CD4-positive, alpha-beta T cell (primary cell): ENCODE measurements at regions not wholly inside any gene's neighbourhood (a gene's known extent, or its start where the extent isn't known, plus 50 kb on each side); places are given as distances from the start of the nearest gene placed in this dataset.

Experiments
- ATAC-seq: fragments of 200-7000 bp; cut with Tn5 transposase; one replicate; pipeline ENCODE4 v1.10.0; 2022; ENCODE audit warnings: mild to moderate bottlenecking; ENCODE audit not compliant: poor library complexity
- CTCF ChIA-PET: fragments of 350-600 bp; sonication (Branson Sonifier 250); formaldehyde crosslinking; loops from one replicate; lab custom pipeline; 2021; ENCODE audit warnings: antibody characterized with exemption, inconsistent platforms; lab: Charles Lee
- POLR2A ChIA-PET: fragments of 350-600 bp; sonication (Branson Sonifier 250); formaldehyde crosslinking; loops from one replicate; lab custom pipeline; 2021; ENCODE audit warnings: antibody characterized with exemption, inconsistent platforms; lab: Charles Lee
- DNase-seq, 14 experiments: peaks; one replicate each; pipeline ENCODE4 v3.0.0-alpha.2; 2013 to 2020; ENCODE audit warnings: mixed read lengths in 2 of 14
- H3K27ac ChIP-seq, 2 donors: one replicate each; pipeline versions ENCODE4 v1.5.1 to v1.7.0; 2013; ENCODE audit warnings: low read length in 2 of 2, low read depth in 1 of 2, mild to moderate bottlenecking in 1 of 2
- H3K27me3 ChIP-seq, 2 experiments: 1 replicate in 1 of 2; 2 replicates in 1 of 2; pipeline versions ENCODE4 v1.6.1 to v1.7.0; 2013; ENCODE audit warnings: low read length in 2 of 2, control low read depth in 1 of 2, mild to moderate bottlenecking in 1 of 2, moderate library complexity in 1 of 2; ENCODE audit not compliant: insufficient read depth in 2 of 2, control insufficient read depth in 1 of 2
- H3K36me3 ChIP-seq: one replicate; pipeline ENCODE4 v1.6.1; 2013; ENCODE audit warnings: low read length, control low read depth; ENCODE audit not compliant: insufficient read depth
- H3K4me1 ChIP-seq: one replicate; pipeline ENCODE4 v1.6.1; 2013; ENCODE audit warnings: low read length, control low read depth; ENCODE audit not compliant: insufficient read depth
- H3K4me3 ChIP-seq: one replicate; pipeline ENCODE4 v1.5.1; 2013; ENCODE audit warnings: mild to moderate bottlenecking, low read length, moderate library complexity
- H3K9me3 ChIP-seq, 2 experiments: 1 replicate in 1 of 2; 2 replicates in 1 of 2; pipeline versions ENCODE4 v1.6.1 to v1.7.0; 2013; ENCODE audit warnings: low read length in 2 of 2, mild to moderate bottlenecking in 2 of 2, control low read depth in 1 of 2, moderate library complexity in 1 of 2; ENCODE audit not compliant: control insufficient read depth in 1 of 2, insufficient read depth in 1 of 2
- H3K27ac Mint-ChIP-seq: one replicate; pipeline ENCODE4 v1.8.0; 2020; ENCODE audit warnings: mixed read lengths
- H3K27me3 Mint-ChIP-seq: one replicate; pipeline ENCODE4 v1.8.0; 2021; ENCODE audit warnings: mixed read lengths
- H3K36me3 Mint-ChIP-seq: one replicate; pipeline ENCODE4 v1.8.0; 2021; ENCODE audit warnings: low read depth, mixed read lengths
- H3K4me1 Mint-ChIP-seq: one replicate; pipeline ENCODE4 v1.8.0; 2021; ENCODE audit warnings: low read depth, mixed read lengths
- H3K4me3 Mint-ChIP-seq: one replicate; pipeline ENCODE4 v1.8.0; 2020; ENCODE audit warnings: mild to moderate bottlenecking, mixed read lengths
- H3K9me3 Mint-ChIP-seq: one replicate; pipeline ENCODE4 v1.8.0; 2020; ENCODE audit warnings: mixed read lengths
- intact Hi-C, 2 experiments: fragments of 100-400 bp; cut with DNase I in 1 of 2; cut with micrococcal nuclease in 1 of 2; formaldehyde crosslinking; loops; one replicate each; pipeline versions ENCODE4 v1.15.1 to v1.9.0; 2023 to 2025; cut with DNase I, micrococcal nuclease
- TF ChIP-seq, protein P1 (sequence below): fragments of 200-600 bp; IDR thresholded peaks from one replicate; pipeline ENCODE4 v1.8.0; 2022; ENCODE audit warnings: antibody characterized with exemption, mild to moderate bottlenecking

DNA sequence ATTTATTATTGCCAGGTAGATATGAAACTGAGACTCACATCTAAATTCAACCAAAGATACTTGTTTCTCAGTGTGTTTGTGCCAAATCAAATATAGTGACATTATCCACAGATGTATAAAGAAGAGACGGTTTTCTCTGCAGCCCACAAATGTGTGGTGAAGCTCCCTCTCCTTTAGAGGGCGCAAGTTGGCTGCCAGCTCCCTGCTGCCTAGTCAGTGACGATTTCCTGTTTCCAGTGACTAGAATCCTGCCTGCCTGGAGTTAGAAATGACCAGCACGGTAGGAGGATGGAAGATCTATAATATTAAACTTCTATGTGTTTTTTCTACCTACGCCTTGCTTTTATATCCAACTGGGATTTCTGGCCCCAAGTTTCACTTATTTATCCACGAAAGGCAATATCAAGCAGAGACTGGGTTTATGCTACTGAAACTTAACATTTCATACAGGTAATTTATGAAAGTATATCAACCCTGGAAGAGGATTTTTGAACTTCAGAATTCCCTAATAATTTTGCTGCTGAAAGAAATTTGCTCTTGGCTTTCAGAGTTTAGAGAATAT lies 1793.7 kb upstream of the TENM3 start:
- Histone ChIP-seq H3K9me3 (no peaks in the 10 kb centered on the region), H3K36me3 (no peaks in the 10 kb centered on the region), H3K27ac (no peak overlapping the region), H3K4me3 (no peak overlapping the region), H3K4me1 (no peaks in the 10 kb centered on the region), H3K27me3 (no peaks in the 10 kb centered on the region)
- ATAC-seq, result no peak
- no peaks in the 10 kb centered on the region for H3K9me3 Mint-ChIP-seq
- TF ChIP-seq, protein P1, sequence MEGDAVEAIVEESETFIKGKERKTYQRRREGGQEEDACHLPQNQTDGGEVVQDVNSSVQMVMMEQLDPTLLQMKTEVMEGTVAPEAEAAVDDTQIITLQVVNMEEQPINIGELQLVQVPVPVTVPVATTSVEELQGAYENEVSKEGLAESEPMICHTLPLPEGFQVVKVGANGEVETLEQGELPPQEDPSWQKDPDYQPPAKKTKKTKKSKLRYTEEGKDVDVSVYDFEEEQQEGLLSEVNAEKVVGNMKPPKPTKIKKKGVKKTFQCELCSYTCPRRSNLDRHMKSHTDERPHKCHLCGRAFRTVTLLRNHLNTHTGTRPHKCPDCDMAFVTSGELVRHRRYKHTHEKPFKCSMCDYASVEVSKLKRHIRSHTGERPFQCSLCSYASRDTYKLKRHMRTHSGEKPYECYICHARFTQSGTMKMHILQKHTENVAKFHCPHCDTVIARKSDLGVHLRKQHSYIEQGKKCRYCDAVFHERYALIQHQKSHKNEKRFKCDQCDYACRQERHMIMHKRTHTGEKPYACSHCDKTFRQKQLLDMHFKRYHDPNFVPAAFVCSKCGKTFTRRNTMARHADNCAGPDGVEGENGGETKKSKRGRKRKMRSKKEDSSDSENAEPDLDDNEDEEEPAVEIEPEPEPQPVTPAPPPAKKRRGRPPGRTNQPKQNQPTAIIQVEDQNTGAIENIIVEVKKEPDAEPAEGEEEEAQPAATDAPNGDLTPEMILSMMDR, result no peak
- no peaks in the 10 kb centered on the region for H3K4me1 Mint-ChIP-seq
- H3K27ac Mint-ChIP-seq, result no peak overlapping the region
- H3K27me3 Mint-ChIP-seq, result no peaks in the 10 kb centered on the region
- H3K4me3 Mint-ChIP-seq, result no peak overlapping the region
- DNase-seq, result no peak
- ChIA-PET POLR2A (no interaction called here), CTCF (no interaction called here)
- intact Hi-C loops, result no loop called here
- H3K36me3 Mint-ChIP-seq, result no peaks in the 10 kb centered on the region

DNA sequence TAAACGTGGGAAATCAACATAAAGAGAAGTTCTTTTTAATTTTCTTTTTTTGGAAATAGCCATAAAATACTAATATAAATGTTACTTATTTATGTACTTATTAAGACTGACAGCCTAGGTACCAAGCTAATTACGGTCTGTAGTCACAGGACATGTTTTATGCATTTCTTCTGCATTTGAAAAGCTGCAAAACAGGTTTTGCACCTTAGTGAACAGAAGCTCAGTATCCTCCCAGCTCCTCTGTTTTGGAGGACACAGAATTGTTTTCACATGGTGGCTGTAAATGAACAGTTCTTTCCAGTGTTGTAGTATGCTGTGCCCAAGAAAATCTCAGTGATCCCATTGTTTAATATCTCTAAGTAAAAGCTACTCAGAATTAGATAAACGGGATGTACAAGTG lies 1788.0 kb upstream of the TENM3 start:
- ChIA-PET CTCF (no interaction called here), POLR2A (no interaction called here)
- H3K4me1 ChIP-seq, result no peaks in the 10 kb centered on the region
- no peaks in the 10 kb centered on the region for H3K36me3 Mint-ChIP-seq
- H3K27ac ChIP-seq, result no peak overlapping the region
- no peak overlapping the region for H3K4me3 ChIP-seq
- no peaks in the 10 kb centered on the region for H3K27me3 Mint-ChIP-seq
- H3K27me3 ChIP-seq, result no peaks in the 10 kb centered on the region
- peaks cover 0 to 3% of the 10 kb centered on the region in 2 experiments for H3K9me3 ChIP-seq
- no peak overlapping the region for H3K27ac Mint-ChIP-seq
- no peaks in the 10 kb centered on the region for H3K36me3 ChIP-seq
- H3K9me3 Mint-ChIP-seq, result no peaks in the 10 kb centered on the region
- no peak for DNase-seq
- TF ChIP-seq, protein P1, result no peak
- ATAC-seq, result no peak
- intact Hi-C loops, result no loop called here
- H3K4me1 Mint-ChIP-seq, result no peaks in the 10 kb centered on the region
- no peak overlapping the region for H3K4me3 Mint-ChIP-seq

DNA sequence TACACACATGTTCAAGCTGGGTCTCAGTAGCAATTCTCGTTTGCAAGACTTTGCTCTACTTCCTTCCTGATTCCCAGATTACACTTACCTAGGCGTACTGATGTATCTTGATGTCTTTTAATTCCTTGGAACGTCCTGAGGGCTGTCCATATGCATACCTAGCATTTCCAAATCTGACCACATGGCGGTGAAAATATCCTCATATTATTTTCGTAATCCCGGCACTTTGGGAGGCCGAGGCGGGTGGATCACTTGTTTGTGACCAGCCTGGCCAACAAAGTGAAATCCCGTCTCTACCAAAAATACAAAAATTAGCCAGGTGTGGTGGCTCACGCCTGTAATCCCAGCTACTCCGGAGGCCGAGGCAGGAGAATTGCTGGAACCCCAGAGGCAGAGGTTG lies 1786.3 kb upstream of the TENM3 start:
- no peak for ATAC-seq
- H3K4me3 Mint-ChIP-seq, result no peak overlapping the region
- H3K36me3 Mint-ChIP-seq, result no peaks in the 10 kb centered on the region
- no peaks in the 10 kb centered on the region for H3K27me3 ChIP-seq
- no peaks in the 10 kb centered on the region for H3K36me3 ChIP-seq
- H3K27ac Mint-ChIP-seq, result no peak overlapping the region
- no peak for DNase-seq
- H3K4me3 ChIP-seq, result no peak overlapping the region
- ChIA-PET POLR2A (no interaction called here), CTCF (no interaction called here)
- H3K4me1 ChIP-seq, result no peaks in the 10 kb centered on the region
- intact Hi-C loops, result no loop called here
- TF ChIP-seq, protein P1, result no peak
- H3K27ac ChIP-seq, result no peak overlapping the region
- H3K27me3 Mint-ChIP-seq, result no peaks in the 10 kb centered on the region
- H3K9me3 Mint-ChIP-seq, result no peaks in the 10 kb centered on the region
- H3K9me3 ChIP-seq, result peaks cover 0 to 3% of the 10 kb centered on the region in 2 experiments
- no peaks in the 10 kb centered on the region for H3K4me1 Mint-ChIP-seq
